ENCODE measurements at regions not wholly inside any gene's neighbourhood (a gene's known extent, or its start where the extent isn't known, plus 50 kb on each side); places are given as distances from the start of the nearest gene placed in this dataset.

DNA sequence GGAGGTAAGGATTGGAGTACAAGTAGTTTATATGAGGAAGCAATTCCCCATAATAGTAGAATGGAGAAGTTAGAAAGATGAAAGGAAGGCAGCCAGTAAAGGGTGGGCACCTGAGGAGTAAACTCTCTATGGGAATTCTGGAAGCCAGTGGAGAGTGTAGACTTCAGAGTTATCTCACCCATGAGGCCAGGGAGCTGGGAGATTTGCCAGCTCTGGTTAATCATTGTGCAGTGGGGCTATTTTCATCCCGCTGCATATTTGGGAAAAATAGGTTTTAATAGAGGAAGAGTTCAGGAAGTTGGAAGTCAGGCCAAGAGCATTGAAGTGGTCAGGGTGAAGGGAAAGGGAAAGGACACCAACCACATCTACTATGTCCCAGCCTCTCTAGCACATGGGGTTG is 242.3 kb upstream of the BRINP1 start:
- no peak for ATAC-seq
- no peak for DNase-seq

DNA sequence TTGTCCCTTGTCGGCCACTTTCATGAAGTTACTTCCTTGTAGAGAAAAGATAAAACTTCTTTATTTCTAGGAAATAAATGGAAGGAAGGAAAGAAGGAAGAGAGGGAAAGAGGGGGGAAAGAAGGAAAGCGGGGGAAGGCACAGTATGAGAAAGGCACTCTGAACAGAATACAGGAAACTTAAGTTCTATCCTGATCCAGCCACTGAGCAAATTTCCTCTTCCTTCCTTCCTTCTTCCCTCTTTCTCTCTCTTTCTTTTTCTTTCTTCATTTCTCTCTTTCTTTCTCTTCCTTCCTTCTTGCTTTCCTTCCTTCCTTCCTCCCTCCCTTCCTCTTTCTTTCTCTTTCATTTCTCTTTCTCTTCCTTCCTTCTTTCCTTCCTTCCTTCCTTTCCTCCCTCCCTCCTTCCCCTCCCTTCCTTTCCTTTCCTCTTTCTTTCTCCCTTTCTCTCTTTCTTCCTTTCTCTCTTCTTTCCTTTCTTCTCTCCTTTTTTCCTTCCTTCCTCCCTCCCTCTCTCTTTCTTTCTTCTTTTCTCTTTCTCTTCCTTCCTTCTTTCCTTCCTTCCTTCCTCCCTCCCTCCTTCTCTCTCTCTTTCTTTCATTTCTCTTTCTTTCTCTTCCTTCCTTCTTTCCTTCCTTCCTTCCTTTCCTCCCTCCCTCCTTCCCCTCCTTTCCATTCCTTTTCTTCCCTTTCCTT is 240.2 kb upstream of the BRINP1 start:
- ATAC-seq (no peak), DNase-seq (no peak)

DNA sequence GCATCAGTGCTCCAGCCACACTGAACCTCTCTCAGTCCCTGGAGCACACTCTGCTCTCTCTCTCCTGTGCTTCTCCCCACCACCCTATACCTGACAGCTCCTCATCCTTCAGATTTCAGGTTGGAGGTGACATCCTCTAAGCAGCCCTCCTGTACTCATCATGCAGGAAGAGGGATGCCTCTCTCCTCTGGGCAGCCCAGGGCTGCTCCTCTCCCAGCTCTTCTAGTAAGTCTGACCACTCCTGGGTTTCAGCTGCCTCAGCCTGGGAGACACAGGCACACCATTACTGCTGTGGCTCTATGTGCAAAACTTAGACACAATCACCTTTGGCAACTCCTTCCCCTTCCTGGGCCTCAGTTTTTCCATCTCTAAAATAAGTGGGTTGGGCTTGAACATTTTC is 232.4 kb upstream of the BRINP1 start:
- no peak for ATAC-seq
- no peak for DNase-seq

DNA sequence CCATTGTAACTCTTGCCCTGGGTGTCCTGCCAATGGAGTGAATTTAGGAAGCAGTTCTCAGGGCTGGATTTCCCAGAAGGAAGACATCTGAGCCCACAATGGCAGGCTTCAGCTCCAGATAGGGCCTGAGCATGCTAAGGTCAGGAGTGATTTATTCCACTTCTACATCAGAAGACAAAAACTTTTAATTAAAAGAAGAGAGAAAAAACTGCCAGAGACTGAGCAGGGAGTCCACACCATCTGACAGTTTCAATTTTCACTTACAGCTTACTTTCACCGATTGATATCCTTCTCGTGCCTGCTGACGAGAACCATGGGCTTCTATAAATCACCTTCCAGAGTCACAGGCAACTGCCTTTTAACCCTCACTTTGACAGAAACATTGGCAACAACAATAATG is 228.3 kb upstream of the BRINP1 start:
- DNase-seq (no peak), ATAC-seq (no peak)

DNA sequence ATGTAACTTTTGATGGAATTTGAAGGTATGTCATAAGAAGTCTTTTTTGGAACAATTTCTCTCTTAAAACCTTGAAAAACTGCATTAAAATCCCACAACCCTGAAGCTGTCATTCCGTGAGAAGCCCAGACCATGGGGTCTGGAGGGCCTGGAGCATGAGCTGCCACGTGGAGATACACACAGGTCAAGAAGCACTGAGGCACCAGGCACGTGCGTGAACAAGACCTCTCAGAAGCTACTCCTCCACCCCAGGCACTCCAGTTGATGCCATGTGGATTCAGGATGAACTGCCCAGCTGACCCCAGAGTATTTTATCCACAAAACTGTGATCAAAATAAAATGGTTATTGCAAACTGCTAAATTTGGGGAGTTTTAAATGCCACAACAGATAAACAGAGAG is 227.5 kb upstream of the BRINP1 start:
- DNase-seq (no peak), ATAC-seq (no peak)

DNA sequence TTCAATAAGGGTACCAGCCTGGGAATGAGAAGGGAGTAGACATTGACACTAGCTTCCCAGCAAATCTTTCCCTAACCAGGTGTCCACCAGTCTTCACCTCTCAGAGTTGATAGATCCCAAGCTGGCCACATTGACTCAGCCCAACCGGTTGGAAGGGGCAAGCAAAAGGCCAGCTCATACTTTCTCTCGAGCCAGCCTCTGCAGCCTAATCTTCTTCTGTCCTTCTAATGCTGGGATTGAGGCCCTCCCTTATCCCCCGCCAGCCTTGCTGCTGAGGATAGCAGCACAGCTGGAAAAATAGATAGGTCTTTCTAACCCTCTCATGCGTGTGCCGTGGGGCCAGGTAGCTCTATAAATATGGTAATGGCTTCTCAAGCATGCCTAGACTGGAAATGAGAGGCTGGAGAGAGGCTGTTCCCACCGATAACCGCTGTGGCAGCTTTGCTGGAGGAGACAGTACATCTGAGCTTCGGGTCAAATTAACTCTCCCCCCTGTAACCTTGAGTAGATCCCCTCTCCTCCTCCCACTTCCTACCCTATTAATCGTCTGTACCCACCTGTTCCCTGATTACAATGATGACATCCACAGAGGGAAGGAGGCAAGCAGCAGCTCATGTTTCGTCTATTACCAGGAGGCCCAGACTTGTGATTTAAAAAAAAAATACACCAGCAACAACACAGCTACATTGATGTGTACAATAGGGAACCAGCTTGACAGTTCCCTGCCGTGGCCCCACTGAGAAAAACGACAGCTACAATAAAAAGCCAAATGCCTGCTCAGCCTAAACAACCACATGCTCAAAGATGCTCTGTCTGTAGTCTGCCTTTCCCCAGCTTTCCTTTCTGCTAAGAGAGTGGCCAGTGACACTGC is 219.9 kb upstream of the BRINP1 start:
- ATAC-seq (no peak), DNase-seq (no peak)

DNA sequence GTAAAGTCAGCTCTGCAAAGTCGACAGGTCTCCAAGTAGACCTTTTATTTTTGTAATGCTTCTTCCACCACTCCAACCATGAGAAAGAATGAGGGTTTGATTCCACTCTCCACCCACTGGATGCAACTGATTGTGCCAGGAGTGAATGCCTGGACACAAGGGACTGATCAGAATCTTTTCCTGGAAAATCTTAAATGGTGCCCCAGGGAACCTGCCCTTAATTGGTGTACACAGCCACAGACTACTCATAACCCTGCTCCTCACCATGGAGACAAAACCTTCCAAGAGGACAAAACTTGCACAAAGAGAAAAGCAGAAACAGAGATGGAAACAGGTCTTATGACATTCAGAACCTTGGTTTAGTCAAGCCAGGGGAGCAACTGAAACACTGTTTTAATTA is 208.6 kb upstream of the BRINP1 start:
- DNase-seq, result no peak
- no peak for ATAC-seq

DNA sequence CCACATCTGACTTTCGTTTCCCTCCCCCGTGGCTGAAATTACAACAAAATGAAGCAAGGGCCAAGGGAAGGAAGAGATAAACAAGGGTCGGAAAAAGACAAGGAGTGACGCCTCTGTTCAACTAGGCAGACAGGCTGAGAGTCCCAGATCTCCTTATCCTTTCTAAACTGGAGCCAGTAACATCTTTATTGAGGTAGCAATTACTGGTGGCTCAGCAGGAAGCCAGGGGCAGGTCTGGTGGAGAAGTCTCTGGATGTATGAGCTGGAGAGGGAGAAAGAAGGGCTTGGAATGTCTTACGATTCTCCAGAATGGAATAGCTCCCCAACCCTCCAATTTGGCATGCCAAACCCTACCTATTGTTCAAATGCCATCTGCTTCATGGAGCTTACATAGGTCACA is 190.8 kb upstream of the BRINP1 start:
- ATAC-seq (no peak), DNase-seq (no peak)

DNA sequence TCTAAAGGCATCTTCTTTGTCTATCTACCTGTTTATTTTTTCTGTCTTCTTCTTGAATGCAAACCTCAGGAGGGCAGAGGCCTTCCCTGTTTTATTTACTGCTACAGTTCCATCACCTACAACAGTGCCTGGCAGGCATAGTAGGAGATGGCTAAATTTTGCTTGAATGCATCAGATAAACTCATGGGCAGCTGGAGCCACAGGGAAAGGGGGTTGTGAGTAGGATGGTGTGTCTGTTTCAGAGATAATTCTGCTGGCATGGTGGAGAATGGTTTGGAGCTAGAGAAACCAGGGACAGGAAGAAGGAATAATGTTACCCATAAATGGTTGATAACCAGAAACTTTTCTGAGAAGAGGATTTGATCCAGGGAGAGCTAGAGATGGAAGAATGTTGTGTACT is 189.8 kb upstream of the BRINP1 start:
- DNase-seq, result no peak
- ATAC-seq, result no peak

DNA sequence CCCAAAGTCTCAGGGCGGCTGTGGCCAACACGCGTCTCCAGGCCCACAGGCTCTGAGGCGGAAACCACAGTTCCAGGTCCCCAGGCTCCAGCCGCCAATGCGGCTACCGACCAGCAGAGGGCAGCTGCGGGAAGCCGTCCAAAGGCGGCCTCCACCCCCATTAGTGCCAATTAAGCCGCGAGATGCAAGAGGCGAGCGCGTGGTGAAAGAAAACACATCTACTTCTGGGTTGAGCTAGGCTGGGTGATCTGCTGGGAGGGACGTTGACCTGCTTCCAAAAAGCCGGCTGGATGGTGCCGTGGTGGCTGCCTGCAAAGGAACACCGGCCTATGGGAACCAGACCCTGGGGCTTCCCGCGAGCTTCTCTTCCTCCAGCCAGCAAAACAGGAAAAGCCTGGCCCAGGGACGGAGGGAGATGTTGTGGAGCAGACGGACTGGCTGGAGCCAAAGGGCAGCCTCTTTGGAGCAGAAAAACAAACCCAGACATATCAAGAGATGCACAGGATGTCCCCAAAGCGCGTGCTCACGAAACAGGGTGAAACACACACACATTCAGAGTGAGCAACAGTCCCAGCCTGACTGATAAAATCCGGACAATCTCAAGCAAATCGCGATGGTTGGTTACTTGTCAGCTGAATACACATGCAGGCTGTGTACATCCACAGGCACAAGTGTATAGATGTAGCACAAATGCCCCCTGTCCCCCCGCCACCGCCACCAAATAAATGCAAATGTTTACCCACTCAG is 187.1 kb upstream of the BRINP1 start:
- peak; percentile 67 for DNase-seq
- ATAC-seq, result peak; percentile 72

DNA sequence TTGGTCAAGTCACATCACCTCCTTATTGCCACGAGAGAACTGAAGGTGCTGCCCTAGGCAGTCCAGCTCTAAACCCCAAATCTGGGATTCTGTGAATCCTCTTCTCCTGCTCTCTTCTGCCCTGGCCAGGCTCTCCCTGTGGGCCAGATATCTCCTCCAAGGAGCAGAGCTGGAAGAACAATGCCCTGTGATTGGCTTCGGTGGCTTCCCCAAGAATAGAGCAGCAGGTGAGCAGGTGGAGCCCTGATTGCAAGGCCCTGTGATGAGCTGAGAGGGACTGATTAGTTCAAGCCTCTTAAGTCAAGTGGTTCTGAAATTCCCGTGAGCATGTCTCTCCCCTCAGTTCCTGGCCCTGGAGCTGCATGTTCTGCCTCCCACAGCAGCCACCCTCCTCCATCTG is 175.3 kb upstream of the BRINP1 start:
- no peak for DNase-seq
- ATAC-seq, result no peak

DNA sequence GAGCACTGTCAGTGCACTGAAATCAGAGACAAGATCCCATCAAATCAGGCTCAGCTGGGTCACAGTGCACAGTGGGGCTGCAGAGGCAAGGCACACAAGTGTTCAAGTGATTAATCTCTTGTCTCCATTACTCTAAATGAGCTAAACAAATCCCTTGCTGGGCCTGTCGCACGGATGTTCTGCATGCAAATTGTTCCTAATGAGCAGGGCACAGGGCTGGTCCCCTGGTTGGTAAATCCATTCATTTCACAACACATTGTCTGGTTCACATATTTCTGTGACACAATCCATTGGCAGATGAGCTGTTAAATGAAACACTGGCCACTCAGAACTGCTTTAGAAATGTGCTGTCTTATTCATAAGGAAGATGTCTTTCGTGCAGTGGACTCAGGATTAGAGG is 167.9 kb upstream of the BRINP1 start:
- ATAC-seq, result no peak
- no peak for DNase-seq

DNA sequence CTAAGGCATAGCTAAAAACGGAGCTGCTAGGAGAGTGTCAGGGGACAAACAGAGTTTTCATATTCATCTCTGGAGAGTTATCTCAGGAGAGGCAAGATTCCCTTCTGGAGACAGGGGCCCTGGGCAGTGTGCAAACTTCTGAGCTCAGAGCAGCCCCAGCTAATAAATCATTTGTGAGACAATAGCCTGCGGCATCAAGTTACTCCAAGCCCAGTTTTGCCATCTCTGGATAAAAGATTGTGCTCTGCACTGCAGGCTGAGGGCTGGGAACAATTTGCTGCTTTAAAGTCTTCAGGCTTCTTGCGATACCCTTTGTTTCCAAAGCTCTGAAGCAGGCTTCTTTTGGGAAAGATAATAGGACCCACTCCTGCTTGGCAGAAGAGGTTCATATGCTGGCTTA is 164.3 kb upstream of the BRINP1 start:
- no peak for ATAC-seq
- no peak for DNase-seq

DNA sequence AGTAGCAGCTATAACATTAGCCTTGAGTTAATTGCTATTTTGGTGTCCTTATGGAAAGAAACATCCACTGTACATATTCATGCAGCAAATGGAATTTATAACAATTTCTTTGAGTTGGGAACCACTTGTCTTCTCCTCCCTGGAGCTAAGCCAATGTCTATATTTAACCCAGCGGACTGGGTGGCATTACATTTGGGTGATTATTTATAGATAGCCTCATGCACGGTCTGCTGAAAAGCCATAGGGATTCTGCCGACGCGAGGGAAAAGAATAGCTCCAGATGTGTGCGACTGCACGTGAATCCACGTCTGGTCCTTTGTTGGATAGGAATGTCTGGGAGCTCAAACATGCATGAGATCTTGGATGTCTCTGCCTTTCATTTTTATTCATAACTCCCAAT is 157.5 kb upstream of the BRINP1 start:
- ATAC-seq (no peak), DNase-seq (no peak)

DNA sequence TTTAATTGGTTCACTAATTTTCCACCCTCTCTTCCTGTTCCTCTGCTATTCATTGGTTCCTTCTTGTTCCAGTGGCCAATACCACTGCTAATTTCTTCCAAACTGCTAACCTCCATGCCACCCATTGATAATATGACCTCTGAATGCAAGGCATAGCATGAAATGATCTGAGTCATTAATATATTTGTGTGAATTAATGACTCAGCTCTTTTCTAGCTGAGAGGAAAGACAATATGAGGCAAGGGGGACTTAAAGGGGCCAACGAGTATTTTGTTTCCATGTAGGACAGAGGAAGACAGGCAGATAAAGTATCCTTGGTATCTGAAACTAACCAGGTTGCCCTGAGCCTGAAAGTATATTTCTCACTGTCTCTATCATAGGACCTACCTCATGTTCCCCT is 154.3 kb upstream of the BRINP1 start:
- no peak for ATAC-seq

DNA sequence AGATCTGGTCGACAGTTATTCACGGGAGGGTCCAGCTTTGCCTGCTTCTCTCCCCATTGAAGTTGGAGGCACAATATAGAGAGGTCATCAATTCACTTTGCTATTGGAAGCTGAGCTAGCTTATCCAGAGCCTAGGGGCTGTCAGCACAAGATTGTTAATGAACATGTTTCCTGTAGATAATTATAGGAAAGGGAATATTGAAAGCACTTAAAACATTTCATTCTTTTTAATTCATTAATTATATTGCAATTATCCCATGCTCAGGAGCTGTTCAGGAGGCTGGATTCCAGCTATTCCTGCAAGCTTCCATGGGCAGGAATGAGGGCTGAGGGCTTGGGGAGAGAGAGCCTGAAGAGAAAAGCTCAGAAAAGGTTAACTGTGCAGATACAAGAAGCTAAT is 153.1 kb upstream of the BRINP1 start:
- ATAC-seq (no peak), DNase-seq (no peak)

More for the DNA sequence above, 154.3 kb upstream of the BRINP1 start:
- no peak for DNase-seq

DNA sequence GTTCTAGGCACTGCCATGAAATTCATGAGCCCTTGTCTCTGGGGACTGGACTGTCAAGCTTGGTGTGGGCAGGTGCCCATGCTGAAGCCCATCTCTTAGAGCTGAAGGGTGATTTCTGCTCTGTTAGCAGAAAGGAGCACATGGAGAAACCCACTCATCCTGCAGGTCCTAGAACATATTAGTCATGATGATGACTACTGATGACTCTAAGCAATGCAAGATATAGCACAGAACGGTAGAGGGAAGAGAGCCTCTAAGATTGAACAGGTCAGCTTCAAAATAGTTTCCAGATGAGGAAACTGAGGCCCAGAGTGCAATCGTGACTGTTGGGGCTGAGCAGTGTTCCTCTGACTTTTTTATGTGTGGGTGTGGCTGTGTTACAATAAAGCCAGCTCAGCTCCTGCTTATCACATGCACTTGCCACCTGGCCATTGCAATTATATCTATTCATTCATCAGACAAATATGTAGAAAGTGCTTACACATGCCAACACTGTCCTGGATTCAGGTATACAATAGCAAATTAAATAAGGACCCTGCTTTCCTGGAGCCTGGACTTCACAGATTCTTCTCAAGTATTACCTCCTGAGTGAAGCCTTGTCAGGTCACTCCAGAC is 140.2 kb upstream of the BRINP1 start:
- ATAC-seq (no peak), DNase-seq (no peak)

DNA sequence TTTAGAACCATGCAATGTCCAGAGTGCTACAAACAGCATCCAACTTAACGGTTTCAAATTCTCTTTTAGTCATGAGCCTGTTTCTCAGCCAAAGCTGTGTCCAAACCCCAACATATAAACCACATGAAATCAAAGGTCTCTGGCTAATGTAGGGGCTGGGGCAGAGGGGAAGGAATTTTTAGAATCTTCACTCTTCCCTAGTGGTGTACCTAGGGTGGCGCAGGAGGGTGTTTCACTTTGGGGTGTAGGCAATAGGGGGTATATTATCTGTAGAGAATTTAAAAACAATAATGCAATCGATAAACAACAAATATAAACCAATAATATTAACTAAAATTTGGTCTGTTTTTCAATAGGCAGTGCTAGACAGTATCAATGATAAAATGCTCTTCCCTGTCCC is 132.1 kb upstream of the BRINP1 start:
- DNase-seq (no peak), ATAC-seq (no peak)

DNA sequence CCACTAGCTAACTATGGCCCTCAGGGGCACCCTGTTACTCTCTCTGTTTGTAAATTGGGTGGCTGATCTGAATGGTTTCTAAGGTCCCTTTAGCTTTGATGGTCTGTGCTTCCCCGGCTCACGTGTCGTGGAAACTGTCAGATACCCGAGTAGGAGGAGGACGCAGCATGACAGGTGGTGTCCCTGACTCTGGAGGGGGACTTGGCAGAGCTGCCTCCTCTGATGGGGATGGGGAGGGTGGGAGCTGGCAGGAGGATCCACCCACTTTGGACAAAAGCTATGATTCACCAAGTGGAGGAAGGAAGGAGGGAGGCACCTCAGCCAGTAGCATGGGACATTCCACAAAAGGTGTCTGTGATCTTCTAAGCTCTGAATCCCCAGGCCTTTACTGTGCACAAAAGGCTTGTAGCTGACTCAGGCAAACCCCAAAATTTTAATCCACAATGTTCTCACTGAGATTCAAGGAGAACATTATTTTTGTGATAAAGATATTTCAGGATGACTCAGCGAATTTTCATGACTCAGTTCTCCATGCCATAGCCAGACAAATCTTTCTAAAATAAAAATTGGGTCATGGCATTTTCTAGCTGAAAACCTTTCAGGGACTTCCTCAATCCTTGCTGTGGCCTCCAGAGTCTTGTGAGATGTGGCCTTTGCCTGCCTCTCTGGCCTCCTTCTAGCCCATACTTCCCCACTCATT is 131.0 kb upstream of the BRINP1 start:
- ATAC-seq, result no peak
- no peak for DNase-seq

DNA sequence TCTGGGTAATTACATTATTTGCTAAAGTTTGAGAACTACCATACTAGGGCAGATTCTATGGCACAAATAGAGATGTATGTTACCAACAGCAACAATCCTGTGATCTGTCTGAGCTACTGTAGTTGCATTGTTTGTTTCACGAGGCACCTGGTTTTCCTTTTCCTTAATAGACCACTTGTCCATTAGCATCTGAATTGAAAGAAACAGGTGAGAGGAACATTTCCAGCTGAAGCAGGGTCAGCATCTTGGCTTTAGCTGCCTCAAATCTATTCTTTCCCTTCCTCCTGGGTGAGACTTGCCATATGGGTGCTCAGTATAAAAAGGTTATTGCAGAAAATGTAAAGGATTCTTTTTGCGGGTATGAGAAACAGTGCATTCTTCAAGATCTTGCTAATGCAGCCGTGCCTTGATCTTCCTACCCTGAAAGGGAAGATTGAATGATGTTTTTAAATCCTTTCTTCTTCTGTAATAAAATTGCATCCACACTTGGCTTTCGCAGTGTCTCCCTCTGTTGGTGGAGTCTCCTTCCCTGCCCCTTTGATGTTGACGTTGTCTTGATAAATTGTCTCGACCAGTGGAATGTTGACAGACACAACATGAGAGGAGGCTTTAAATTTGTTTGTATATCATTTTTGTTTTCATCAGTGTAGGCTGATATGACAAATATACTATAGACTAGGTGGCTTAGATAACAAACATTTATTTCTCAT is 118.0 kb upstream of the BRINP1 start:
- DNase-seq, result no peak
- no peak for ATAC-seq

DNA sequence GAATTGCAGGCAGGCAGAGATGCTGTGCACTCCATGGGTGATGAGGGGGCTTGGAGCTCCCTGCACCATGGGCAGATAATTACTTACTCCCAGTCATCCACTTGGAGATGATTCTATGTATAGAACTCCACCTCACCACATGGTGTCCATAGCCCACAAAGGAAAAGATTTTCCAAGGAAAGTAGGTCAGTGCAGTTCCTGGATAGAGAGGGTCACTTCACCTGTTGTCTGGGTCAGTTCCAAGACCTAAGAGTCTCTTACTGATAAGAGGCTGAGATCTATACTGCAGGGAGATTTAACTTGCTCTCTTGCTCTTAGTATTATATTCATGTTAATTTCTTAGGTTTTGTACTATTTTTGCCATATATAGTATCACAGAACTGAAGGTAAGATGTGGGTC is 113.9 kb upstream of the BRINP1 start:
- no peak for DNase-seq
- ATAC-seq, result no peak

Data from stimulated activated naive CD8-positive, alpha-beta T cell treated with anti-CD3 and anti-CD28 coated beads, Interleukin-15, Interleukin-2, amounts not matched to agents 100 U/mL and 50 U/mL, for 24 hours (primary cell).